Ovary (tissue), 3 donors: ENCODE measurements at regions not wholly inside any gene's neighbourhood (a gene's known extent, or its start where the extent isn't known, plus 50 kb on each side); places are given as distances from the start of the nearest gene placed in this dataset.

Source experiments
- POLR2A ChIP-seq: fragments of 450-650 bp; IDR thresholded peaks from one replicate; pipeline ENCODE4 v1.6.1; 2017; ENCODE audit warnings: antibody characterized with exemption, mild to moderate bottlenecking, moderate library complexity
- TF ChIP-seq, protein P1 (sequence below), 3 donors: fragments of 450-650 bp in 2 of 3; fragments of 200-600 bp in 1 of 3; IDR thresholded peaks; one replicate each; pipeline versions ENCODE4 v1.5.1 to v1.8.0; 2016 to 2022; ENCODE audit warnings: antibody characterized with exemption in 3 of 3, mild to moderate bottlenecking in 1 of 3
- donor health status: DM: no; HTN: no; CAD: no.

DNA sequence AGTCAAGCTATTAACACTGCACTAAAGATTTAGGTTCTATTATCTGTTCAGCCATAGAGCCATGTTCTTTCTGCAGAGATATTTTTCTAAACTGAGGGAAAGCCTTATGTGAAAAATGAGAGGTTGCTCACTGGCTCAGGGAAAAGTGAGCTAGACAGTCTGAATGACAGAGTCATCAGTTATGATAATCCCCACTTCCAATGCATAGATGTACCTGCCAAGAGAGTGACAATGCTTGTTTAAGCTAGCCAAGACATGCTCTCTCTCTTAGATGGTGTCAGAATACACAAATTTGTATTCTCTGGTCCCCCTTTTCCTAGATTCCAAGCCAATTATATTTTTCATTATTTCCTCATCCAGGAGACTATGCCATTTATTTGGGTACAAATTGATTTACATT lies 176.9 kb upstream of the FRMD6 start:
- TF ChIP-seq POLR2A, result no peak
- TF ChIP-seq, protein P1, sequence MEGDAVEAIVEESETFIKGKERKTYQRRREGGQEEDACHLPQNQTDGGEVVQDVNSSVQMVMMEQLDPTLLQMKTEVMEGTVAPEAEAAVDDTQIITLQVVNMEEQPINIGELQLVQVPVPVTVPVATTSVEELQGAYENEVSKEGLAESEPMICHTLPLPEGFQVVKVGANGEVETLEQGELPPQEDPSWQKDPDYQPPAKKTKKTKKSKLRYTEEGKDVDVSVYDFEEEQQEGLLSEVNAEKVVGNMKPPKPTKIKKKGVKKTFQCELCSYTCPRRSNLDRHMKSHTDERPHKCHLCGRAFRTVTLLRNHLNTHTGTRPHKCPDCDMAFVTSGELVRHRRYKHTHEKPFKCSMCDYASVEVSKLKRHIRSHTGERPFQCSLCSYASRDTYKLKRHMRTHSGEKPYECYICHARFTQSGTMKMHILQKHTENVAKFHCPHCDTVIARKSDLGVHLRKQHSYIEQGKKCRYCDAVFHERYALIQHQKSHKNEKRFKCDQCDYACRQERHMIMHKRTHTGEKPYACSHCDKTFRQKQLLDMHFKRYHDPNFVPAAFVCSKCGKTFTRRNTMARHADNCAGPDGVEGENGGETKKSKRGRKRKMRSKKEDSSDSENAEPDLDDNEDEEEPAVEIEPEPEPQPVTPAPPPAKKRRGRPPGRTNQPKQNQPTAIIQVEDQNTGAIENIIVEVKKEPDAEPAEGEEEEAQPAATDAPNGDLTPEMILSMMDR (IDR thresholded peaks at IDR 0.05), result no peak
